ENCODE measurements at regions not wholly inside any gene's neighbourhood (a gene's known extent, or its start where the extent isn't known, plus 50 kb on each side); places are given as distances from the start of the nearest gene placed in this dataset.

GRCh38 chr7:106750773-106751172 lies 89.8 kb upstream of the CCDC71L start:
- no peak for TF ChIP-seq POLR2A (IDR thresholded peaks at IDR 0.05; ENCODE audit: borderline replicate concordance, extremely low read depth, insufficient read depth, insufficient read length)
- TF ChIP-seq, protein P1, sequence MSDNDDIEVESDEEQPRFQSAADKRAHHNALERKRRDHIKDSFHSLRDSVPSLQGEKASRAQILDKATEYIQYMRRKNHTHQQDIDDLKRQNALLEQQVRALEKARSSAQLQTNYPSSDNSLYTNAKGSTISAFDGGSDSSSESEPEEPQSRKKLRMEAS (IDR thresholded peaks at IDR 0.05): no peak
- TF ChIP-seq, protein P2, sequence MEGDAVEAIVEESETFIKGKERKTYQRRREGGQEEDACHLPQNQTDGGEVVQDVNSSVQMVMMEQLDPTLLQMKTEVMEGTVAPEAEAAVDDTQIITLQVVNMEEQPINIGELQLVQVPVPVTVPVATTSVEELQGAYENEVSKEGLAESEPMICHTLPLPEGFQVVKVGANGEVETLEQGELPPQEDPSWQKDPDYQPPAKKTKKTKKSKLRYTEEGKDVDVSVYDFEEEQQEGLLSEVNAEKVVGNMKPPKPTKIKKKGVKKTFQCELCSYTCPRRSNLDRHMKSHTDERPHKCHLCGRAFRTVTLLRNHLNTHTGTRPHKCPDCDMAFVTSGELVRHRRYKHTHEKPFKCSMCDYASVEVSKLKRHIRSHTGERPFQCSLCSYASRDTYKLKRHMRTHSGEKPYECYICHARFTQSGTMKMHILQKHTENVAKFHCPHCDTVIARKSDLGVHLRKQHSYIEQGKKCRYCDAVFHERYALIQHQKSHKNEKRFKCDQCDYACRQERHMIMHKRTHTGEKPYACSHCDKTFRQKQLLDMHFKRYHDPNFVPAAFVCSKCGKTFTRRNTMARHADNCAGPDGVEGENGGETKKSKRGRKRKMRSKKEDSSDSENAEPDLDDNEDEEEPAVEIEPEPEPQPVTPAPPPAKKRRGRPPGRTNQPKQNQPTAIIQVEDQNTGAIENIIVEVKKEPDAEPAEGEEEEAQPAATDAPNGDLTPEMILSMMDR (IDR thresholded peaks at IDR 0.05 in 2 of 3, conservative IDR thresholded peaks at IDR 0.05 in 1 of 3; ENCODE audit: borderline replicate concordance in 1 of 3, insufficient read depth in 1 of 3, low read depth in 2 of 3, low read length in 2 of 3): no peak
- no peak for TF ChIP-seq EZH2 (IDR thresholded peaks at IDR 0.05)
- TF ChIP-seq EZH2phosphoT487 (IDR thresholded peaks at IDR 0.05; ENCODE audit: borderline replicate concordance): no peak
